ENCODE measurements at regions not wholly inside any gene's neighbourhood (a gene's known extent, or its start where the extent isn't known, plus 50 kb on each side); places are given as distances from the start of the nearest gene placed in this dataset.

- no peak for TF ChIP-seq FOXP2 (optimal IDR thresholded peaks at IDR 0.05; ENCODE audit: borderline replicate concordance, extremely low read depth, extremely low read length, insufficient read depth)
- no peak for TF ChIP-seq SIN3A (IDR thresholded peaks at IDR 0.05; ENCODE audit: borderline replicate concordance, insufficient read depth, low read length)
Observed at GRCh38 chr9:21660976-21661375, 141.5 kb upstream of the MTAP start.

GRCh38 chr9:21661626-21662025 lies 140.8 kb upstream of the MTAP start:
- no peak for TF ChIP-seq POLR2AphosphoS5 (IDR thresholded peaks at IDR 0.05; ENCODE audit: low read depth, low read length)
- TF ChIP-seq SIN3A (IDR thresholded peaks at IDR 0.05; ENCODE audit: borderline replicate concordance, insufficient read depth, low read length), result no peak
- TF ChIP-seq REST (IDR thresholded peaks at IDR 0.05; ENCODE audit: insufficient read depth in 1 of 2, low read depth in 2 of 2, low read length in 2 of 2), result no peak
- no peak for TF ChIP-seq TAF1 (IDR thresholded peaks at IDR 0.05; ENCODE audit: borderline replicate concordance, insufficient read depth, low read length)
- TF ChIP-seq FOXP2 (optimal IDR thresholded peaks at IDR 0.05; ENCODE audit: borderline replicate concordance, extremely low read depth, extremely low read length, insufficient read depth), result no peak

- TF ChIP-seq TAF1 (IDR thresholded peaks at IDR 0.05; ENCODE audit: borderline replicate concordance, insufficient read depth, low read length) (no peak), FOXP2 (optimal IDR thresholded peaks at IDR 0.05; ENCODE audit: borderline replicate concordance, extremely low read depth, extremely low read length, insufficient read depth) (no peak), POLR2AphosphoS5 (IDR thresholded peaks at IDR 0.05; ENCODE audit: low read depth, low read length) (no peak), SIN3A (IDR thresholded peaks at IDR 0.05; ENCODE audit: borderline replicate concordance, insufficient read depth, low read length) (no peak), REST (IDR thresholded peaks at IDR 0.05; ENCODE audit: insufficient read depth in 1 of 2, low read depth in 2 of 2, low read length in 2 of 2) (no peak)
Observed at GRCh38 chr9:21668516-21668915, 133.9 kb upstream of the MTAP start.

- TF ChIP-seq POLR2AphosphoS5 (IDR thresholded peaks at IDR 0.05; ENCODE audit: low read depth, low read length), result no peak
- TF ChIP-seq FOXP2 (optimal IDR thresholded peaks at IDR 0.05; ENCODE audit: borderline replicate concordance, extremely low read depth, extremely low read length, insufficient read depth), result no peak
- TF ChIP-seq REST (IDR thresholded peaks at IDR 0.05; ENCODE audit: insufficient read depth in 1 of 2, low read depth in 2 of 2, low read length in 2 of 2), result no peak
- no peak for TF ChIP-seq SIN3A (IDR thresholded peaks at IDR 0.05; ENCODE audit: borderline replicate concordance, insufficient read depth, low read length)
- TF ChIP-seq TAF1 (IDR thresholded peaks at IDR 0.05; ENCODE audit: borderline replicate concordance, insufficient read depth, low read length), result no peak
Observed at GRCh38 chr9:21669701-21670100, 132.7 kb upstream of the MTAP start.

- TF ChIP-seq FOXP2 (optimal IDR thresholded peaks at IDR 0.05; ENCODE audit: borderline replicate concordance, extremely low read depth, extremely low read length, insufficient read depth) (no peak), POLR2AphosphoS5 (IDR thresholded peaks at IDR 0.05; ENCODE audit: low read depth, low read length) (no peak), REST (IDR thresholded peaks at IDR 0.05; ENCODE audit: insufficient read depth in 1 of 2, low read depth in 2 of 2, low read length in 2 of 2) (no peak), SIN3A (IDR thresholded peaks at IDR 0.05; ENCODE audit: borderline replicate concordance, insufficient read depth, low read length) (no peak), TAF1 (IDR thresholded peaks at IDR 0.05; ENCODE audit: borderline replicate concordance, insufficient read depth, low read length) (no peak)
Observed at GRCh38 chr9:21670374-21670773, 132.1 kb upstream of the MTAP start.
